IMR-90 (cell line): ENCODE measurements at regions not wholly inside any gene's neighbourhood (a gene's known extent, or its start where the extent isn't known, plus 50 kb on each side); places are given as distances from the start of the nearest gene placed in this dataset.

ENCODE experiments used
- BHLHE40 ChIP-seq: fragments of 150-350 bp; IDR thresholded peaks from 2 replicates; pipeline ENCODE4 v1.6.1; 2016; ENCODE audit warnings: mild to moderate bottlenecking, low read depth, low read length
- FOS ChIP-seq: fragments of 150-350 bp; IDR thresholded peaks from 2 replicates; pipeline ENCODE4 v1.6.1; 2016; ENCODE audit warnings: low read depth, low read length
- MAZ ChIP-seq: IDR thresholded peaks from 2 replicates; pipeline ENCODE4 v1.6.1; 2012; ENCODE audit warnings: low read depth, mild to moderate bottlenecking, low read length, improper control_type of control experiment, moderate library complexity, borderline replicate concordance
- MXI1 ChIP-seq: IDR thresholded peaks from 2 replicates; pipeline ENCODE4 v1.6.1; 2012; ENCODE audit warnings: low read depth, mild to moderate bottlenecking, low read length, moderate library complexity, borderline replicate concordance
- POLR2A ChIP-seq: IDR thresholded peaks from 2 replicates; pipeline ENCODE4 v1.6.1; 2012; ENCODE audit warnings: mild to moderate bottlenecking, low read depth, low read length
- RAD21 ChIP-seq: IDR thresholded peaks from 2 replicates; pipeline ENCODE4 v1.6.1; 2012; ENCODE audit warnings: low read length, improper control_type of control experiment
- RCOR1 ChIP-seq: IDR thresholded peaks from 2 replicates; pipeline ENCODE4 v1.6.1; 2012; ENCODE audit warnings: mild to moderate bottlenecking, low read length, improper control_type of control experiment; ENCODE audit not compliant: insufficient replicate concordance
- SMC3 ChIP-seq: fragments of 150-350 bp; IDR thresholded peaks from 2 replicates; pipeline ENCODE4 v1.6.1; 2016; ENCODE audit warnings: low read depth, mild to moderate bottlenecking, antibody characterized with exemption, low read length, moderate library complexity
- TF ChIP-seq, protein P1 (sequence below): conservative IDR thresholded peaks from 2 replicates; pipeline ENCODE4 v1.5.1; 2012; ENCODE audit warnings: mild to moderate bottlenecking, low read depth, low read length, improper control_type of control experiment
- TF ChIP-seq, protein P2 (sequence below): fragments of 150-350 bp; IDR thresholded peaks from 2 replicates; pipeline ENCODE4 v1.6.1; 2016; ENCODE audit warnings: low read depth, mild to moderate bottlenecking, low read length, moderate library complexity, borderline replicate concordance
- TF ChIP-seq, protein P3 (sequence below): fragments of 150-350 bp; IDR thresholded peaks from 2 replicates; pipeline ENCODE4 v1.6.1; 2017; ENCODE audit warnings: mild to moderate bottlenecking, antibody characterized with exemption, low read length, low read depth

DNA sequence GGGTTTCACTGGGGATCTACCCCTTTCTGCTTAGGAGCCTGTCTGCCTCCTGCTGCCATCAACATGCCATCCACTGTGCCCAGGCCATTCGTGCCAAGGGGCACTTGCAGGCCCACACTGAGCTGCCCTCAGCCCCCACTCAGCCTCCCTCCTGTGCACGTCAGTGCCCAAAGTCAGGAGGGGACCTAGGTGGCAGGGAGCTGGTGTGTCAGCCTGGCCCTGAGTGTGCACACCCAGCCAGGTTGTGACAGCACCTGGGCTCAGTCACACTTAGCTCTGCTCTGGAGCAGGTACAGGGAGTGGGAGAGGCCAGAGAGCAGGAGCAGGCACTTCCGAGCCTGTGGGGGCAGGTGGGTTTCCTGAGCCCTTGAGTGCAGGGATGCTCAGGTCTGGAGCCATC, 63.6 kb upstream of the SYNCRIP start:
- TF ChIP-seq, protein P1, sequence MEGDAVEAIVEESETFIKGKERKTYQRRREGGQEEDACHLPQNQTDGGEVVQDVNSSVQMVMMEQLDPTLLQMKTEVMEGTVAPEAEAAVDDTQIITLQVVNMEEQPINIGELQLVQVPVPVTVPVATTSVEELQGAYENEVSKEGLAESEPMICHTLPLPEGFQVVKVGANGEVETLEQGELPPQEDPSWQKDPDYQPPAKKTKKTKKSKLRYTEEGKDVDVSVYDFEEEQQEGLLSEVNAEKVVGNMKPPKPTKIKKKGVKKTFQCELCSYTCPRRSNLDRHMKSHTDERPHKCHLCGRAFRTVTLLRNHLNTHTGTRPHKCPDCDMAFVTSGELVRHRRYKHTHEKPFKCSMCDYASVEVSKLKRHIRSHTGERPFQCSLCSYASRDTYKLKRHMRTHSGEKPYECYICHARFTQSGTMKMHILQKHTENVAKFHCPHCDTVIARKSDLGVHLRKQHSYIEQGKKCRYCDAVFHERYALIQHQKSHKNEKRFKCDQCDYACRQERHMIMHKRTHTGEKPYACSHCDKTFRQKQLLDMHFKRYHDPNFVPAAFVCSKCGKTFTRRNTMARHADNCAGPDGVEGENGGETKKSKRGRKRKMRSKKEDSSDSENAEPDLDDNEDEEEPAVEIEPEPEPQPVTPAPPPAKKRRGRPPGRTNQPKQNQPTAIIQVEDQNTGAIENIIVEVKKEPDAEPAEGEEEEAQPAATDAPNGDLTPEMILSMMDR, result no peak
- TF ChIP-seq MAZ (no peak), BHLHE40 (no peak), MXI1 (no peak), POLR2A (no peak), RAD21 (no peak), SMC3 (no peak), FOS (no peak), RCOR1 (no peak)
- TF ChIP-seq, protein P2, sequence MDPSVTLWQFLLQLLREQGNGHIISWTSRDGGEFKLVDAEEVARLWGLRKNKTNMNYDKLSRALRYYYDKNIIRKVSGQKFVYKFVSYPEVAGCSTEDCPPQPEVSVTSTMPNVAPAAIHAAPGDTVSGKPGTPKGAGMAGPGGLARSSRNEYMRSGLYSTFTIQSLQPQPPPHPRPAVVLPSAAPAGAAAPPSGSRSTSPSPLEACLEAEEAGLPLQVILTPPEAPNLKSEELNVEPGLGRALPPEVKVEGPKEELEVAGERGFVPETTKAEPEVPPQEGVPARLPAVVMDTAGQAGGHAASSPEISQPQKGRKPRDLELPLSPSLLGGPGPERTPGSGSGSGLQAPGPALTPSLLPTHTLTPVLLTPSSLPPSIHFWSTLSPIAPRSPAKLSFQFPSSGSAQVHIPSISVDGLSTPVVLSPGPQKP, result no peak
- TF ChIP-seq, protein P3, sequence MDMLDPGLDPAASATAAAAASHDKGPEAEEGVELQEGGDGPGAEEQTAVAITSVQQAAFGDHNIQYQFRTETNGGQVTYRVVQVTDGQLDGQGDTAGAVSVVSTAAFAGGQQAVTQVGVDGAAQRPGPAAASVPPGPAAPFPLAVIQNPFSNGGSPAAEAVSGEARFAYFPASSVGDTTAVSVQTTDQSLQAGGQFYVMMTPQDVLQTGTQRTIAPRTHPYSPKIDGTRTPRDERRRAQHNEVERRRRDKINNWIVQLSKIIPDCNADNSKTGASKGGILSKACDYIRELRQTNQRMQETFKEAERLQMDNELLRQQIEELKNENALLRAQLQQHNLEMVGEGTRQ, result no peak
